ENCODE measurements at regions not wholly inside any gene's neighbourhood (a gene's known extent, or its start where the extent isn't known, plus 50 kb on each side); places are given as distances from the start of the nearest gene placed in this dataset.

GRCh38 chr2:2565671-2566070, 234.6 kb upstream of the MYT1L start:
- no peak for TF ChIP-seq POU5F1 (IDR thresholded peaks at IDR 0.05; ENCODE audit: low read depth, low read length)
- no peak for TF ChIP-seq YY1 (IDR thresholded peaks at IDR 0.05; ENCODE audit: low read depth, low read length)
- no peak for TF ChIP-seq EP300 (IDR thresholded peaks at IDR 0.05; ENCODE audit: borderline replicate concordance in 1 of 2, low read depth in 2 of 2, low read length in 2 of 2)
- TF ChIP-seq CTCF (IDR thresholded peaks at IDR 0.05; ENCODE audit: control extremely low read depth in 1 of 3, insufficient read depth in 1 of 3, low read depth in 1 of 3, low read length in 3 of 3), result no peak
- TF ChIP-seq SUZ12 (IDR thresholded peaks at IDR 0.05; ENCODE audit: low read length), result no peak
- TF ChIP-seq SP2 (IDR thresholded peaks at IDR 0.05; ENCODE audit: low read length), result no peak

All from H1 (cell line).